ENCODE measurements at regions not wholly inside any gene's neighbourhood (a gene's known extent, or its start where the extent isn't known, plus 50 kb on each side); places are given as distances from the start of the nearest gene placed in this dataset.

DNA sequence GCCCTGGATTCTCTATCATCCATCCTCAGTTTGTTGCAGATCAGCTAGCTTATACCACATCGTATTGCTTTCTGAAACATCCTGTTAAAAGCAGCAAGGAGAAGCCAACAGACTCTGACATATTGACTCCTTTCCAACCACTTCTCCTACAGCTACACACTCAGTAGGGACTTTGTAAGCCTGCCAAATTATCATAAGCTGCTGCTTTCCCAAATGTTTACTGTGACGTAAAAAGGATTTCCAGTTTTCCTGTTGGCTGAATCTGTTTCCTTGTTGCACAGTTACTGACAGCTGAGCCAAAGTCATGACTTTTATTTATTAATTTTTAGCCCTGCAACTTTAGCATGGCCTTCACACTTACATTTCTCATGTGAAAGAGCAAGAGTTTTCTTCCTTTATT lies 294.3 kb downstream of the KCNJ3 start:
- no peak overlapping the region for H2AFZ ChIP-seq (ENCODE audit: low read depth, low read length)
- Mint-ChIP-seq H3K4me1 (ENCODE audit: low read depth, unreplicated experiment) (no peaks in the 10 kb centered on the region), H3K4me3 (ENCODE audit: unreplicated experiment) (no peak overlapping the region), H3K9me3 (ENCODE audit: unreplicated experiment) (no peaks in the 10 kb centered on the region), H3K36me3 (ENCODE audit: low read depth, unreplicated experiment) (no peaks in the 10 kb centered on the region), H3K27ac (ENCODE audit: unreplicated experiment) (no peak overlapping the region), H3K27me3 (ENCODE audit: low read depth, unreplicated experiment) (no peaks in the 10 kb centered on the region)
- H3K9me3 ChIP-seq (ENCODE audit: insufficient read depth, low read depth, low read length), result no peaks in the 10 kb centered on the region
- no peak overlapping the region for H3K9ac ChIP-seq (ENCODE audit: low read length)
- H3K27me3 ChIP-seq (ENCODE audit: insufficient read depth, low read length), result no peaks in the 10 kb centered on the region
- H3K79me2 ChIP-seq (ENCODE audit: insufficient read depth, low read length), result no peaks in the 10 kb centered on the region
- no peak for TF ChIP-seq CTCF (IDR thresholded peaks at IDR 0.05; ENCODE audit: insufficient read depth, low read depth, low read length)
- no peak for TF ChIP-seq EZH2 (IDR thresholded peaks at IDR 0.05; ENCODE audit: insufficient read depth, low read length)
- no peaks in the 10 kb centered on the region for H3K4me1 ChIP-seq (ENCODE audit: insufficient read depth, low read length)
- no peak overlapping the region for H3K4me3 ChIP-seq (ENCODE audit: insufficient read depth, low read depth, low read length)
- no peaks in the 10 kb centered on the region for H3K36me3 ChIP-seq (ENCODE audit: insufficient read depth, low read length)
- no peak for FAIRE-seq
- no peaks in the 10 kb centered on the region for H4K20me1 ChIP-seq (ENCODE audit: insufficient read depth, low read length)
- H3K4me2 ChIP-seq (ENCODE audit: low read length), result no peak overlapping the region
- H3K27ac ChIP-seq (ENCODE audit: low read depth, low read length), result no peak overlapping the region
- DNase-seq (ENCODE audit: low read depth), result no peak

- H3K27ac ChIP-seq (ENCODE audit: low read depth, low read length), result no peak overlapping the region
- no peak overlapping the region for H3K9ac ChIP-seq (ENCODE audit: low read length)
- H3K27me3 ChIP-seq (ENCODE audit: insufficient read depth, low read length), result no peaks in the 10 kb centered on the region
- no peak overlapping the region for H2AFZ ChIP-seq (ENCODE audit: low read depth, low read length)
- H3K36me3 ChIP-seq (ENCODE audit: insufficient read depth, low read length), result no peaks in the 10 kb centered on the region
- H3K27ac Mint-ChIP-seq (ENCODE audit: unreplicated experiment), result no peak overlapping the region
- H3K4me1 ChIP-seq (ENCODE audit: insufficient read depth, low read length), result no peaks in the 10 kb centered on the region
- no peak for DNase-seq (ENCODE audit: low read depth)
- H3K4me3 Mint-ChIP-seq (ENCODE audit: unreplicated experiment), result no peak overlapping the region
- H3K36me3 Mint-ChIP-seq (ENCODE audit: low read depth, unreplicated experiment), result no peaks in the 10 kb centered on the region
- TF ChIP-seq CTCF (IDR thresholded peaks at IDR 0.05; ENCODE audit: insufficient read depth, low read depth, low read length) (no peak), EZH2 (IDR thresholded peaks at IDR 0.05; ENCODE audit: insufficient read depth, low read length) (no peak)
- FAIRE-seq, result no peak
- no peaks in the 10 kb centered on the region for H3K9me3 ChIP-seq (ENCODE audit: insufficient read depth, low read depth, low read length)
- no peaks in the 10 kb centered on the region for H4K20me1 ChIP-seq (ENCODE audit: insufficient read depth, low read length)
- H3K4me3 ChIP-seq (ENCODE audit: insufficient read depth, low read depth, low read length), result no peak overlapping the region
- H3K4me1 Mint-ChIP-seq (ENCODE audit: low read depth, unreplicated experiment), result no peaks in the 10 kb centered on the region
- no peaks in the 10 kb centered on the region for H3K27me3 Mint-ChIP-seq (ENCODE audit: low read depth, unreplicated experiment)
- H3K4me2 ChIP-seq (ENCODE audit: low read length), result no peak overlapping the region
- no peaks in the 10 kb centered on the region for H3K9me3 Mint-ChIP-seq (ENCODE audit: unreplicated experiment)
- no peaks in the 10 kb centered on the region for H3K79me2 ChIP-seq (ENCODE audit: insufficient read depth, low read length)
These were observed 280.2 kb downstream of the KCNJ3 start for GRCh38 chr2:154978710-154979109.

DNA sequence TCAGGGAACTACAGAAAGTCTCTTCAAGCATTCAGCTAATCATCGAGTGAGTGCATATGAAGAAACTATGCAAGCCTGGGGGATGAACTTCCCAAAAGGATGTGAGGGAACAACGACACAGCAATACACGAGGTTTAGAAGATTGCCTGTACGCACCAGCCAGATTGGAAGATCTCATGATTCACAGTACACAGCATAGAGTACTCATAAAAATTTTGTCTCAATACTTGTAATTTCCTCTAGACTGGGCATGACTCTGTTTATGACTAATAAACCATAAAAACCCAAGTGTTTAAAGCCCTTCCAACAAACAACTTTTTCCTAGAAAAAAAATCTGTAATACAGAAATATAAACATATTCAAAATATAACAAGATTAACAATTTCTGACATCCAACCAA lies 279.7 kb downstream of the KCNJ3 start:
- no peak overlapping the region for H2AFZ ChIP-seq (ENCODE audit: low read depth, low read length)
- no peak for FAIRE-seq
- Mint-ChIP-seq H3K27me3 (ENCODE audit: low read depth, unreplicated experiment) (no peaks in the 10 kb centered on the region), H3K9me3 (ENCODE audit: unreplicated experiment) (no peaks in the 10 kb centered on the region), H3K4me1 (ENCODE audit: low read depth, unreplicated experiment) (no peaks in the 10 kb centered on the region), H3K27ac (ENCODE audit: unreplicated experiment) (no peak overlapping the region), H3K36me3 (ENCODE audit: low read depth, unreplicated experiment) (no peaks in the 10 kb centered on the region), H3K4me3 (ENCODE audit: unreplicated experiment) (no peak overlapping the region)
- no peaks in the 10 kb centered on the region for H3K79me2 ChIP-seq (ENCODE audit: insufficient read depth, low read length)
- no peak overlapping the region for H3K4me2 ChIP-seq (ENCODE audit: low read length)
- no peak for DNase-seq (ENCODE audit: low read depth)
- no peaks in the 10 kb centered on the region for H3K9me3 ChIP-seq (ENCODE audit: insufficient read depth, low read depth, low read length)
- no peaks in the 10 kb centered on the region for H3K4me1 ChIP-seq (ENCODE audit: insufficient read depth, low read length)
- no peaks in the 10 kb centered on the region for H3K27me3 ChIP-seq (ENCODE audit: insufficient read depth, low read length)
- TF ChIP-seq CTCF (IDR thresholded peaks at IDR 0.05; ENCODE audit: insufficient read depth, low read depth, low read length) (no peak), EZH2 (IDR thresholded peaks at IDR 0.05; ENCODE audit: insufficient read depth, low read length) (no peak)
- no peak overlapping the region for H3K4me3 ChIP-seq (ENCODE audit: insufficient read depth, low read depth, low read length)
- H3K36me3 ChIP-seq (ENCODE audit: insufficient read depth, low read length), result no peaks in the 10 kb centered on the region
- H4K20me1 ChIP-seq (ENCODE audit: insufficient read depth, low read length), result no peaks in the 10 kb centered on the region
- no peak overlapping the region for H3K9ac ChIP-seq (ENCODE audit: low read length)
- H3K27ac ChIP-seq (ENCODE audit: low read depth, low read length), result no peak overlapping the region

Data from astrocyte (in vitro differentiated cells and primary cell).